Muscle layer of duodenum (tissue), 2 donors: ENCODE measurements at regions not wholly inside any gene's neighbourhood (a gene's known extent, or its start where the extent isn't known, plus 50 kb on each side); places are given as distances from the start of the nearest gene placed in this dataset.
"Not testable (repeated sequence)": the region's sequence is repeated elsewhere in the genome, so short reads cannot be mapped to it uniquely, and the experiment has no call there.

Experiments
- H3K27ac ChIP-seq: one replicate; pipeline ENCODE4 v1.7.0; 2013; ENCODE audit warnings: mild to moderate bottlenecking, low read length
- H3K27me3 ChIP-seq: one replicate; pipeline ENCODE4 v1.7.0; 2013; ENCODE audit warnings: low read depth, mild to moderate bottlenecking, control low read depth, low read length
- H3K36me3 ChIP-seq, 2 donors: one replicate each; pipeline ENCODE4 v1.7.0; 2013; ENCODE audit warnings: low read length in 2 of 2, control low read depth in 1 of 2, mild to moderate bottlenecking in 1 of 2; ENCODE audit not compliant: insufficient read depth in 2 of 2, control insufficient read depth in 1 of 2
- H3K4me1 ChIP-seq, 2 donors: one replicate each; pipeline ENCODE4 v1.7.0; 2013; ENCODE audit warnings: low read length in 2 of 2, mild to moderate bottlenecking in 2 of 2, control low read depth in 1 of 2, moderate library complexity in 1 of 2; ENCODE audit not compliant: insufficient read depth in 2 of 2, control insufficient read depth in 1 of 2
- H3K4me3 ChIP-seq, 2 donors: one replicate each; pipeline ENCODE4 v1.7.0; 2013; ENCODE audit warnings: low read length in 2 of 2, low read depth in 1 of 2, mild to moderate bottlenecking in 1 of 2
- H3K9me3 ChIP-seq, 2 donors: one replicate each; pipeline ENCODE4 v1.7.0; 2013; ENCODE audit warnings: low read length in 2 of 2, control low read depth in 1 of 2, mild to moderate bottlenecking in 1 of 2; ENCODE audit not compliant: control insufficient read depth in 1 of 2
- donor health status: healthy.

DNA sequence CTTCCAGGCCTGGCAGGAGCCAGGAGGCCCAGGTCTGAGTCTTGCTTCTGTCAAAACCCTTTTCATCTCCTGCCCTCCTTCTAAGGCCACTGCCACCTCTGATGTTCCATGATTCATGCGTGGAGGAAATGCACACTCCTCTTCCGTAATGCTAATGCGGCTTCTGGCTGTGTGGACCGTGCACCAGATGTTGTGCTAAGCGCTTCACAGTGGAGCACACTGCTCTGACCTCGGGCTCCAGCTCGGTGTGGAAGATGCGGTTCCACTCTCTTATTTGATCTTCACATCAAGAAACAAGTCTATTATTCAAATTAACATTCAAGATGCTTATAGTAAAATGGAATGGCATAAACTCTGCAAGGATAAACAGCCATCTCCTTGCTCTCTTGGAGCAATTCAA, 629.2 kb downstream of the UQCRFS1 start:
- no peaks in the 10 kb centered on the region for H3K36me3 ChIP-seq
- no peaks in the 10 kb centered on the region for H3K27me3 ChIP-seq
- H3K9me3 ChIP-seq = no peaks in the 10 kb centered on the region
- H3K4me3 ChIP-seq = no peak overlapping the region
- H3K4me1 ChIP-seq = no peaks in the 10 kb centered on the region
- H3K27ac ChIP-seq = no peak overlapping the region

DNA sequence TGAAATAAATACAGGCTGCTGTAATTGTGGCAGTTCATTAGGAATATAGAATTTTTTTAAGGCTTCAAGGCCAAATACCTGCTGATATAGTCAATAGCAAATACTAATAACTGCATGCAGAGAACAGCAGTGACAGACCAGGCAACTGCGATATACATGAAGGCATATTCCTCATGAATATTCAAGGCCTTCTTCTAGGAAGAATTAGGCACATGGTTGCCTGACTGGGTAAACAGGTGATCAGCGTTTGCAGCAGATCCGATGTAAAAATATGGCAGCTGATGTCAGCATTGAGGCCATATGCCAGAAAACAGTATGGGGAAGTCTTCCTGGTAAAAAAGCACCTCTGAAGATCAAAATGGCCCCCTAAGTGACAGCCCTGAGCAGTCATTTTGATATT, 629.7 kb downstream of the UQCRFS1 start:
- H3K27me3 ChIP-seq = no peaks in the 10 kb centered on the region
- no peaks in the 10 kb centered on the region for H3K4me1 ChIP-seq
- H3K27ac ChIP-seq = no peak overlapping the region
- no peak overlapping the region for H3K4me3 ChIP-seq
- H3K36me3 ChIP-seq = no peaks in the 10 kb centered on the region
- no peaks in the 10 kb centered on the region for H3K9me3 ChIP-seq

DNA sequence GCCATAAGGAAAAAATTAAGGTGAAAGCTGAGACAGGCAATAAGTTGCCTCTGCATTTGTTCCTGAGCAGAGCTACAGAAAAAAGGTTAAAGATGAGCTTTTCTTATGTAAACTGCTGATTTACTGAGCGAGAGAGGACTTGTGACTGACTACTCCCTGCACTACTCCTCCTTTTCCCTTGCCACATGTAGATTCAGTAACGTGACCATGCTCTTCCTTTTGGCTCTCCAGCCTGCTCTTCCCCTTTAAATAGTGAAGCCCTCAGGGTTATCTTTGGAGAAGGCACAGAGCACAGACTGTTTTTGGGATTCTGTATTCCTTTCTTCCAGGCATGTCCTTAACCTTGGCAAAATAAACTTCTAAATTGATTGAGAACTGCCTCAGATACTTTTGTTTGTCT, 630.2 kb downstream of the UQCRFS1 start:
- Histone ChIP-seq H3K4me1 (no peaks in the 10 kb centered on the region), H3K36me3 (no peaks in the 10 kb centered on the region), H3K9me3 (no peaks in the 10 kb centered on the region), H3K27me3 (no peaks in the 10 kb centered on the region), H3K27ac (no peak overlapping the region), H3K4me3 (no peak overlapping the region)

DNA sequence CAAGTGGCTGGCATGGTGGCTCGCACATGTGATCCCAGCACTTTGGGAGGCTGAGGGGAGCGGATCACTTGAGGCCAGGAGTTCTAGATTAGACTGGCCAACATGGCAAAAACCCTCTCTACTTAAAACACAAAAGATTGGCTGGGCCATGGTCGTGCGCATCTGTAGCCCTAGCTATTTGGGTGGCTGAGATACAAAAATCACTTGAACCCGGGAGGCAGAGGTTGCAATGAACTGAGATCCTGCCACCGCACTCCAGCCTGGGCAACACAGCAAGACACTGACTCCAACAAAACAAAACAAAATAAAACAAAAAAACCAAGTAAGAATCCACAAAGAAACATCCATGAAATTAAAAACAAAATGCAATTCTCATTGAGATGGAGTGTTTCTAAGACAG, 630.6 kb downstream of the UQCRFS1 start:
- Histone ChIP-seq H3K27me3 (no peaks in the 10 kb centered on the region), H3K36me3 (no peaks in the 10 kb centered on the region), H3K9me3 (no peaks in the 10 kb centered on the region), H3K27ac (no peak overlapping the region), H3K4me3 (no peak overlapping the region), H3K4me1 (no peaks in the 10 kb centered on the region)

DNA sequence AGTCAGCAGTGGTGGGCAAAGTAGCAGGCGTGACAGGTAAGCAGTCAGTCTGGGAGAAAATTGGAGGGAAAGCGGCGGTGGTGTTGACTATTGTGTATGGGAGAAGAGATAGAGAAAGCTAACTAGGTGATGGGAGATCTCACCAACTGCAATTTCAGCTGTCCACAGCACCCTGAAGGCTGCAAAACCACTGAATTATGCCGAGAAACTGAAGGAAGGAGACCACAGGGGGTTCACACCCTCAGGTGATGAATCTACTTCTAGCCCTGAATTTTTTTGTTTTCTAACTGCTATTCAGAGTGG, 631.5 kb downstream of the UQCRFS1 start:
- no peak overlapping the region for H3K4me3 ChIP-seq
- H3K27ac ChIP-seq = no peak overlapping the region
- no peaks in the 10 kb centered on the region for H3K4me1 ChIP-seq
- no peaks in the 10 kb centered on the region for H3K36me3 ChIP-seq
- H3K27me3 ChIP-seq = no peaks in the 10 kb centered on the region
- no peaks in the 10 kb centered on the region for H3K9me3 ChIP-seq

DNA sequence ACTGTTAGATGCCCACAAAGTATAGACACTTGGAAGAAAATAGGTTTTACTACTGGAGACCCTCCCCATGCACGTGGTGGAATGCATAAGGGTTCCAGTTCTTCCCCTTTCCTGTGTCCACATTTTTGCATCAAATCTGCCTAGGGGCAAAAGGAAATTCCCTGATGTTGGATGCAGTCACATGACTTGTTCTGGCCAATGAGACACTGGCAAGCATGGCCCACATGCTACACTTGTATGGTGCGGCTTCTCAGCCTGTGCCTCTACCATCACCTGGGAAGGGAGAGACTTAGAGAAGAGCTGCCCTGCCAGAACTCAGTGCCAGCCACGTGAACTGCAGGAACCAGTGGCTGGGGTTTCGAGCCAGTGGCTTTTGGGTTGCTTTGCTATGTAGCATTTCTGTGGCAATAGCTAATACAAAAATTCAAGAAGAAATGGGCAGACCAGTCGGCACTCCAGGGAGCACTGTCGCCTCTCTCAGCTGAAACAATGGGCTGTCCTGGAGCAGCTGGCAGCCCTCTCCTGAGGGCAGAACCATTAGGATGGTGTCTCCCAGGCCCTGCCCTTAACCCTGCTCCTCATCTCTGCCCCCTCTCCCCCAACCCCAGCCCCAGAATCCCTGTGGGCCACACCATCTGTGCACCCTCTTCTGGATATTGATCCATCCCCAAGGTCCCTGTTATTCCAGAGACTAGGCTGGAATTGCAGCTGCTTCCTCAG, 634.0 kb downstream of the UQCRFS1 start:
- no peaks in the 10 kb centered on the region for H3K27me3 ChIP-seq
- no peaks in the 10 kb centered on the region for H3K9me3 ChIP-seq
- H3K27ac ChIP-seq = no peak overlapping the region
- H3K4me1 ChIP-seq = no peaks in the 10 kb centered on the region
- no peaks in the 10 kb centered on the region for H3K36me3 ChIP-seq
- H3K4me3 ChIP-seq = no peak overlapping the region

DNA sequence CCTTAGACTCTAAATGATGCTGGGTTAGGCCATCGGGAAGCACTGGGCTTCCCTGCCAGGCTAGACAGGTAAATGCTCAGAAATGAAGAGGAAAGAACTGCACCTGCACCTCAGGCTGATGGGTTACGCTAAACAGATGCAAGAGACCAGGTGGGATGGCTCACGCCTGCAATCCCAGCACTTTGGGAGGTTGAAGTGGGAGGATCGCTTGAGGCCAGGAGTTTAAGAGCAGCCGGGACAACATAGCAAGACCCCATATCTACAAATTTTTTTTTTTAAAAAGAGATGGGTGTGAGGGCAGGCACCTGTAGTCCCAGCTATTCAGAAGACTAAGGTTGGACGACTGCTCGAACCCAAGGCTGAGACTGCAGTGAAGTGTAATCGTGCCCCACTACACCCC, 634.7 kb downstream of the UQCRFS1 start:
- no peaks in the 10 kb centered on the region for H3K9me3 ChIP-seq
- no peak overlapping the region for H3K4me3 ChIP-seq
- H3K27me3 ChIP-seq = no peaks in the 10 kb centered on the region
- H3K36me3 ChIP-seq = no peaks in the 10 kb centered on the region
- no peaks in the 10 kb centered on the region for H3K4me1 ChIP-seq
- no peak overlapping the region for H3K27ac ChIP-seq

DNA sequence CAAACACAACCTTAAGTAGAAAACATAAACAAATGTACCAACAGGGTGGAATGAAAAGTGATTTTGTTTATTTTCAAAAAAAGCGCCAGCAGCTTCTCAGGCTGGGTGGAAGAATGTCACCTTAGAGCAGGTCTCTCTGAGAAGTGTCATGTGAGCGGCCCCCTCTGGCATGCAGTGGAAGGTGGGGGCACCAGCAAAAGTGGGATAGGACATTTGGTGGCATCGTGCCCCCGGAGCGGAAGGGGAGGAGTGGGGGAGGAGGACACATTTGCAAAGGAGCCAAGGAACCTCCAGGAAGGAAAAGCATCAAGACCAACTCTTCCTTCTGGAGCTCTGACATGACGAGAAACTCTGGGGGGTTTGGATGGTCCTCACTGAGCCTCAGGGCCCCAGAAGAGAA, 635.3 kb downstream of the UQCRFS1 start:
- H3K9me3 ChIP-seq = no peaks in the 10 kb centered on the region

DNA sequence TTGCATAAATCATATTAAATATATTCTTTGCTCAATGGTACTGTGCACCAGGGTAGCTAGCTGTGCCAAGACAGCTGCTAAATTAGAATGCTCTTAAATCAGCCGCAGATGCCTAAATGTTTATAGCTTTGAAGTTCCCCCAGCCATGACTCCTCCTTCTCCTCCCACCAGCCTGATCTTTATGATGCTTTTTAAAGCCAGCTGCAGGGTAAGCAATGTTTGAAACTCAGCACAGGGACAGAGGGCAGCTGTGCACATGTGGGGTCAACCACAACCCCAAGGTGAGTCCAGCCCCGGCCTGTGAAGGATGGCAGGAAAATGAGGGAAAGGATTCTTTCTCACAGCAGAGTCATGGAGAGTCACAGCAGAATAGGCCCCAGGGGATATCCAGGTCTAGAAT, 635.7 kb downstream of the UQCRFS1 start:
- Histone ChIP-seq H3K27me3 (no peaks in the 10 kb centered on the region), H3K4me3 (no peak overlapping the region), H3K9me3 (no peaks in the 10 kb centered on the region), H3K27ac (no peak overlapping the region), H3K36me3 (no peaks in the 10 kb centered on the region), H3K4me1 (no peaks in the 10 kb centered on the region)

More for the DNA sequence above, 635.3 kb downstream of the UQCRFS1 start:
- Histone ChIP-seq H3K27me3 (no peaks in the 10 kb centered on the region), H3K4me3 (no peak overlapping the region), H3K4me1 (no peaks in the 10 kb centered on the region), H3K27ac (no peak overlapping the region), H3K36me3 (no peaks in the 10 kb centered on the region)

DNA sequence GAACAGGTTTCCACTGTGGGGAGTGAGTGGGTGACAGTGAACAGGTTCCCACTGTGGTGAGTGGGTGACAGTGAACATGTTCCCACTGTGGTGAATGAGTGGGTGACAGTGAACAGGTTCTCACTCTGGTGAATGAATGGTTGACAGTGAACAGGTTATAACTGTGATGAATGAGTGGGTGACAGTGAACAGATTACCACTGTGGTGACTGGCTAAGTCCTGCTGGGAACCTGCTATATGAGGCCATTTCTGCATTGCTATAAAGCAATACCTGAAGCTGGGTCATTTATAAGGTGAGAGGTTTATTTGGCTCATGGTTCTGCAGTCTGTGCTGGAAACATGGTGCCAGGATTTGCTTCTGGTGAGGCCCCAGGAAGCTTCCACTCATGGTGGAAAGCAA, 637.1 kb downstream of the UQCRFS1 start:
- Histone ChIP-seq H3K27ac (no peak overlapping the region), H3K27me3 (no peaks in the 10 kb centered on the region), H3K9me3 (no peaks in the 10 kb centered on the region), H3K36me3 (no peaks in the 10 kb centered on the region), H3K4me1 (no peaks in the 10 kb centered on the region), H3K4me3 (no peak overlapping the region)

DNA sequence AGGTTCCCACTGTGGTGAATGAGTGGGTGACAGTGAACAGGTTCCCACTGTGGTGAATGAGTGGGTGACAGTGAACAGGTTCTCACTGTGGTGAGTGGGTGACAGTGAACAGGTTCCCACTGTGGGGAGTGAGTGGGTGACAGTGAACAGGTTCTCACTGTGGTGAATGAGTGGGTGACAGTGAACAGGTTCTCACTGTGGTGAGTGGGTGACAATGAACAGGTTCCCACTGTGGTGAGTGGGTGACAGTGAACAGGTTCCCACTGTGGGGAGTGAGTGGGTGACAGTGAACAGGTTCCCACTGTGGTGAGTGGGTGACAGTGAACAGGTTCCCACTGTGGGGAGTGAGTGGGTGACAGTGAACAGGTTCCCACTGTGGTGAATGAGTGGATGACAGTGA, 637.6 kb downstream of the UQCRFS1 start:
- H3K4me3 ChIP-seq, H3K36me3 ChIP-seq, H3K27ac ChIP-seq, H3K9me3 ChIP-seq, H3K4me1 ChIP-seq, H3K27me3 ChIP-seq: not testable (repeated sequence)

DNA sequence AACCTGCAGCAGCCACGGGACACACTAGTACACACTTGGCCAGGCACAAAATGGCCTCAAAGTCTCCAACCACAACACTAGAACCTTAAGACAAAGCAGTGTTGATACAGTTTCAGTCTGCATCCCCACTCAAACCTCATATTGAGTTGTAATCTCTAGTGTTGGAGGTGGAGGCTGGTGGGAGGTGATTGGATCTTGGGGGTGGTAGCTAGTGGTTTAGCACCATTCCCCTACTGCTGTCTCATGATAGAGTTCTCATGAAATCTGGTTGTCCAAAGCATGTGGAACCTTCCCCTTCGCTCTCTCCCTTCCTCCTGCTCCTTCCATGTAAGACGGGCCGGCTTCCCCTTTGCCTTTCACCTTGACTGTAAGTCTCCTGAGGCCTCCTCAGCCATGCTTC, 638.7 kb downstream of the UQCRFS1 start:
- Histone ChIP-seq H3K27me3 (no peaks in the 10 kb centered on the region), H3K4me3 (no peak overlapping the region), H3K27ac (no peak overlapping the region)

More for the DNA sequence above, 638.7 kb downstream of the UQCRFS1 start:
- no peaks in the 10 kb centered on the region for H3K9me3 ChIP-seq
- no peaks in the 10 kb centered on the region for H3K36me3 ChIP-seq
- H3K4me1 ChIP-seq = no peaks in the 10 kb centered on the region
